Suprapubic skin (tissue), 4 donors: ENCODE measurements at regions not wholly inside any gene's neighbourhood (a gene's known extent, or its start where the extent isn't known, plus 50 kb on each side); places are given as distances from the start of the nearest gene placed in this dataset.

ENCODE experiments used
- CTCF ChIP-seq, 2 donors: fragments of 200-600 bp in 1 of 2; fragments of 450-650 bp in 1 of 2; sonication (generic) in 1 of 2; IDR thresholded peaks; one replicate each; pipeline ENCODE4 v1.5.1; 2016 to 2019; ENCODE audit warnings: antibody characterized with exemption in 2 of 2, mild to moderate bottlenecking in 1 of 2, moderate library complexity in 1 of 2
- POLR2A ChIP-seq, 2 donors: fragments of 450-650 bp; IDR thresholded peaks; one replicate each; pipeline ENCODE4 v1.6.1; 2017; ENCODE audit warnings: antibody characterized with exemption in 2 of 2, mild to moderate bottlenecking in 2 of 2, moderate library complexity in 2 of 2
- POLR2AphosphoS5 ChIP-seq, 3 donors: sonication (generic); formaldehyde crosslinking; IDR thresholded peaks; one replicate each; pipeline ENCODE4 v1.6.1; 2017; ENCODE audit warnings: antibody characterized with exemption in 3 of 3

DNA sequence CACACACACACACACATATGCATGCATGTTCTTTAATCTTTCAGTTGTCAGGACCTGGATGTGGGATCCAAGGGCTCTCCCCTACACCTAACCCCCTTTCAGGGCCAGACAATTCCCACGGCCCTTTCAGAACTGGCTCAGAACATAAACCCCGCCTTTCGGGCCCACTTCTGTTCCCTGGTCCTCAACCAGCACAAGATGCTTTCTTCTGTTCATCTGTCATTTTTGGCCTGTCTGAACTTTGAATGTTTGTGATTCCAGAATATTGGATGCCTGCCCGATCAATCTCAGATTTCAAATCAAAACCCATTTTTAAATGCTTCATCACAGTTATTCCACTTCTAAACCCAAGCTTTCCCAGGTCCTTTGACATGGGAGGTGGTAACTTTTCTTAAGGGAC lies 167.3 kb downstream of the USP12 start:
- TF ChIP-seq CTCF (IDR thresholded peaks at IDR 0.05) (no peak), POLR2AphosphoS5 (IDR thresholded peaks at IDR 0.05) (no peak), POLR2A (IDR thresholded peaks at IDR 0.05) (no peak)
